ENCODE measurements at regions not wholly inside any gene's neighbourhood (a gene's known extent, or its start where the extent isn't known, plus 50 kb on each side); places are given as distances from the start of the nearest gene placed in this dataset.

- ChIA-PET CTCF (no interaction called here), POLR2A (no interaction called here)
- no peak overlapping the region for H3K27ac ChIP-seq (ENCODE audit: insufficient read depth, low read depth, low read length)
- DNase-seq (ENCODE audit: low read depth, low spot score) (no peak), FAIRE-seq (no peak)
- TF ChIP-seq POLR2AphosphoS5 (IDR thresholded peaks at IDR 0.05; ENCODE audit: insufficient read depth, low read depth, low read length) (no peak), FOS (IDR thresholded peaks at IDR 0.05; ENCODE audit: borderline replicate concordance, insufficient read depth, low read length) (no peak), GATA2 (IDR thresholded peaks at IDR 0.05; ENCODE audit: insufficient read depth, insufficient read length, low read depth, low read length) (no peak), JUN (IDR thresholded peaks at IDR 0.05; ENCODE audit: borderline replicate concordance, insufficient read depth, insufficient read length, low read depth) (no peak), MAX (IDR thresholded peaks at IDR 0.05; ENCODE audit: insufficient read depth, insufficient read length) (no peak), EZH2 (IDR thresholded peaks at IDR 0.05; ENCODE audit: borderline replicate concordance, low read depth, low read length, severe bottlenecking) (no peak), CTCF (IDR thresholded peaks at IDR 0.05; ENCODE audit: extremely low read depth in 1 of 2, insufficient read depth in 1 of 2, low read depth in 1 of 2, low read length in 2 of 2) (no peak), MYC (IDR thresholded peaks at IDR 0.05; ENCODE audit: low read depth, low read length) (no peak), POLR2A (IDR thresholded peaks at IDR 0.05; ENCODE audit: low read depth, low read length) (no peak)
- H4K20me1 ChIP-seq (replicated peaks; ENCODE audit: control insufficient read depth, extremely low read depth, insufficient read depth, low read length) = no peaks in the 10 kb centered on the region
- H3K9ac ChIP-seq (replicated peaks; ENCODE audit: extremely low read depth, insufficient read depth, low read length) = no peak overlapping the region
- no peak overlapping the region for H3K4me3 ChIP-seq (replicated peaks in 1 of 3; ENCODE audit: insufficient read depth in 1 of 3, low read depth in 1 of 3, low read length in 3 of 3)
- no peaks in the 10 kb centered on the region for H3K9me1 ChIP-seq (replicated peaks; ENCODE audit: control insufficient read depth, extremely low read depth, insufficient read depth, low read length)
- H3K9me3 ChIP-seq (replicated peaks; ENCODE audit: control insufficient read depth, insufficient read depth, low read length) = no peaks in the 10 kb centered on the region
- H3K36me3 ChIP-seq (ENCODE audit: control insufficient read depth in 2 of 2, extremely low read depth in 1 of 2, insufficient read depth in 2 of 2, low read length in 2 of 2) = no peaks in the 10 kb centered on the region
- intact Hi-C loops (cut with micrococcal nuclease) = no loop called here
- H3K27me3 ChIP-seq (ENCODE audit: control insufficient read depth in 2 of 2, insufficient read depth in 2 of 2, low read length in 2 of 2) = no peaks in the 10 kb centered on the region
- no peaks in the 10 kb centered on the region for H3K79me2 ChIP-seq (ENCODE audit: control insufficient read depth, insufficient read depth, low read length)
- no peaks in the 10 kb centered on the region for H3K4me1 ChIP-seq (ENCODE audit: control insufficient read depth, extremely low read depth, insufficient read depth, low read length)
- dilution Hi-C loops (cut with MboI; ENCODE audit: extremely low pct_ligation_motif_present, low sequenced_read_pairs) = no loop called here
- BruUV-seq (replicated peaks) = no TSS peak
- H2AFZ ChIP-seq (ENCODE audit: low read depth, low read length) = no peak overlapping the region
- no peak overlapping the region for H3K4me2 ChIP-seq (ENCODE audit: insufficient read depth, low read length)
Measured at GRCh38 chr9:78563269-78563668, 266.3 kb downstream of the PSAT1 start.
